ENCODE measurements at regions not wholly inside any gene's neighbourhood (a gene's known extent, or its start where the extent isn't known, plus 50 kb on each side); places are given as distances from the start of the nearest gene placed in this dataset.

DNA sequence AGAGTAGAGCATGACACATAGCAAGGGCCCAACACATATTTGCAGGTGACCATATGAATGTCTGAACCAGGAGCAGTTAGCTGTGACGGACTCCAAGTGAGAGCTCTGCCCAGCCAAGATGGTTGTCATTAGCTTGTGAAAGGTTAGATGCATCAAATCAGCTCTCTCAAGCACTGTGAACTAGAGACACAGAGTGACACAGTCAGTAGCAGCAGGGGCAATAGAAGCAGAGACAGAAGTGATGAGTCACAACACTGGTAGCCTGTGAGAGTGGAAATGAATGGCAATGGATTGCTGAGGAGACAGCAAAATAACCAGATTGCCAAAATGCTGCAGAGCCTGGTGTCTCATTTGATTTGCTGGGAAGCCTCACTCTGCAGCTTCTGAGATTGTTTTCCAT lies 558.9 kb downstream of the PKHD1 start:
- Histone ChIP-seq H3K27me3 (replicated peaks; ENCODE audit: insufficient read depth, low read depth, low read length, poor library complexity) (no peaks in the 10 kb centered on the region), H3K27ac (ENCODE audit: low read depth, low read length, poor library complexity, severe bottlenecking) (no peak overlapping the region), H3K4me1 (ENCODE audit: insufficient read depth, low read length, poor library complexity, severe bottlenecking) (no peaks in the 10 kb centered on the region), H3K9me3 (ENCODE audit: low read depth, low read length, poor library complexity, severe bottlenecking) (no peaks in the 10 kb centered on the region), H3K4me3 (ENCODE audit: low read depth, low read length, poor library complexity, severe bottlenecking) (no peak overlapping the region), H3K36me3 (ENCODE audit: insufficient read depth, low read length, poor library complexity, severe bottlenecking) (no peaks in the 10 kb centered on the region)
- POLR2A ChIA-PET (ENCODE audit: low non-redundant PET), result interaction anchor here (0.6 kb wide), 1 partner anchor 200 kb away, joined by 3 read pairs; no protein-coding TSS in a partner anchor
- CTCF ChIA-PET, result no interaction called here
- TF ChIP-seq, protein P1, sequence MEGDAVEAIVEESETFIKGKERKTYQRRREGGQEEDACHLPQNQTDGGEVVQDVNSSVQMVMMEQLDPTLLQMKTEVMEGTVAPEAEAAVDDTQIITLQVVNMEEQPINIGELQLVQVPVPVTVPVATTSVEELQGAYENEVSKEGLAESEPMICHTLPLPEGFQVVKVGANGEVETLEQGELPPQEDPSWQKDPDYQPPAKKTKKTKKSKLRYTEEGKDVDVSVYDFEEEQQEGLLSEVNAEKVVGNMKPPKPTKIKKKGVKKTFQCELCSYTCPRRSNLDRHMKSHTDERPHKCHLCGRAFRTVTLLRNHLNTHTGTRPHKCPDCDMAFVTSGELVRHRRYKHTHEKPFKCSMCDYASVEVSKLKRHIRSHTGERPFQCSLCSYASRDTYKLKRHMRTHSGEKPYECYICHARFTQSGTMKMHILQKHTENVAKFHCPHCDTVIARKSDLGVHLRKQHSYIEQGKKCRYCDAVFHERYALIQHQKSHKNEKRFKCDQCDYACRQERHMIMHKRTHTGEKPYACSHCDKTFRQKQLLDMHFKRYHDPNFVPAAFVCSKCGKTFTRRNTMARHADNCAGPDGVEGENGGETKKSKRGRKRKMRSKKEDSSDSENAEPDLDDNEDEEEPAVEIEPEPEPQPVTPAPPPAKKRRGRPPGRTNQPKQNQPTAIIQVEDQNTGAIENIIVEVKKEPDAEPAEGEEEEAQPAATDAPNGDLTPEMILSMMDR (conservative IDR thresholded peaks at IDR 0.05; ENCODE audit: low read depth, low read length), result no peak
- no peak for TF ChIP-seq EZH2 (IDR thresholded peaks at IDR 0.05; ENCODE audit: borderline replicate concordance, low read depth, low read length, poor library complexity, severe bottlenecking)
- no TSS peak for BruUV-seq (replicated peaks)
- intact Hi-C loops (cut with micrococcal nuclease; ENCODE audit: unreplicated experiment), result no loop called here
- peak; percentile 42 for DNase-seq (ENCODE audit: low spot score)

DNA sequence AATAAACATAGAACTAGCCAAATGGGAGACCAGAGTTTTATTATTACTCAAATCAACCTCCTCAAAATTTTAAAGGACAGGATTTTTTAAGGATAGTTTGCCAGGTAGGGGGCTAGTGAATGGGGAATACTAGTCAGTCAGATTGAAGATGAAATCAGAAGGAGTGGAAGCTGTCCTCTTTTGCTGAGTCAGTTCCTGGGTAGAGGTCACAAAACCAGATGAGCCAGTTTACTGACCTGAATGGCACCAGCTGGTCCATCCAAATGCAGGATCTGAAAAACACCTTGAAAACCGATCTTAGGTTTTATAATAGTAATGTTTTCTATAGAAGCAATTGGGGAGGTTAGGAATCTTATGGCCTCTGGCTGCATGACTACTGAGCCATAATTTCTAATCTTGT lies 558.2 kb downstream of the PKHD1 start:
- CTCF ChIA-PET, result no interaction called here
- TF ChIP-seq, protein P1 (conservative IDR thresholded peaks at IDR 0.05; ENCODE audit: low read depth, low read length), result no peak
- no peak for TF ChIP-seq EZH2 (IDR thresholded peaks at IDR 0.05; ENCODE audit: borderline replicate concordance, low read depth, low read length, poor library complexity, severe bottlenecking)
- no TSS peak for BruUV-seq (replicated peaks)

GRCh38 chr6:51531623-51532022 lies 555.8 kb downstream of the PKHD1 start:
- Histone ChIP-seq H3K27me3 (replicated peaks; ENCODE audit: insufficient read depth, low read depth, low read length, poor library complexity) (no peaks in the 10 kb centered on the region), H3K9me3 (ENCODE audit: low read depth, low read length, poor library complexity, severe bottlenecking) (no peaks in the 10 kb centered on the region), H3K36me3 (ENCODE audit: insufficient read depth, low read length, poor library complexity, severe bottlenecking) (no peaks in the 10 kb centered on the region), H3K27ac (ENCODE audit: low read depth, low read length, poor library complexity, severe bottlenecking) (no peak overlapping the region), H3K4me1 (ENCODE audit: insufficient read depth, low read length, poor library complexity, severe bottlenecking) (no peaks in the 10 kb centered on the region), H3K4me3 (ENCODE audit: low read depth, low read length, poor library complexity, severe bottlenecking) (no peak overlapping the region)
- no TSS peak for BruUV-seq (replicated peaks)
- intact Hi-C loops (cut with micrococcal nuclease; ENCODE audit: unreplicated experiment), result loop anchor here (5.0 to 10.0 kb wide), 2 partner anchors 313 to 491 kb away; no protein-coding TSS in a partner anchor
- ChIA-PET CTCF (no interaction called here), POLR2A (ENCODE audit: low non-redundant PET) (no interaction called here)
- peak; percentile 43 for DNase-seq (ENCODE audit: low spot score)
- TF ChIP-seq EZH2 (IDR thresholded peaks at IDR 0.05; ENCODE audit: borderline replicate concordance, low read depth, low read length, poor library complexity, severe bottlenecking), result no peak
- TF ChIP-seq, protein P1 (conservative IDR thresholded peaks at IDR 0.05; ENCODE audit: low read depth, low read length), result peak; percentile 44

More for the DNA sequence above, 558.2 kb downstream of the PKHD1 start:
- H3K27ac ChIP-seq (ENCODE audit: low read depth, low read length, poor library complexity, severe bottlenecking), result no peak overlapping the region
- no peaks in the 10 kb centered on the region for H3K36me3 ChIP-seq (ENCODE audit: insufficient read depth, low read length, poor library complexity, severe bottlenecking)
- POLR2A ChIA-PET (ENCODE audit: low non-redundant PET), result no interaction called here
- intact Hi-C loops (cut with micrococcal nuclease; ENCODE audit: unreplicated experiment), result no loop called here
- no peak for DNase-seq (ENCODE audit: low spot score)
- H3K27me3 ChIP-seq (replicated peaks; ENCODE audit: insufficient read depth, low read depth, low read length, poor library complexity), result no peaks in the 10 kb centered on the region
- no peak overlapping the region for H3K4me3 ChIP-seq (ENCODE audit: low read depth, low read length, poor library complexity, severe bottlenecking)
- no peaks in the 10 kb centered on the region for H3K9me3 ChIP-seq (ENCODE audit: low read depth, low read length, poor library complexity, severe bottlenecking)
- no peaks in the 10 kb centered on the region for H3K4me1 ChIP-seq (ENCODE audit: insufficient read depth, low read length, poor library complexity, severe bottlenecking)

Measured in A673 (cell line).